GM12878 (cell line): ENCODE measurements at regions not wholly inside any gene's neighbourhood (a gene's known extent, or its start where the extent isn't known, plus 50 kb on each side); places are given as distances from the start of the nearest gene placed in this dataset.
"Not testable (repeated sequence)": the region's sequence is repeated elsewhere in the genome, so short reads cannot be mapped to it uniquely, and the experiment has no call there.

ENCODE experiments used
- ATAC-seq: fragments of 200-7000 bp; cut with Tn5 transposase; 3 replicates; pipeline ENCODE4 v1.9.1; 2020; ENCODE audit warnings: mild to moderate bottlenecking, moderate library complexity
- BruUV-seq: library from RNA; stranded (reverse); fragments of 400-500 nt; replicated peaks from 2 replicates; lab custom pipeline; 2021; lab: Mats Ljungman, UMichigan
- CTCF ChIA-PET: fragments of 300-600 bp; sonication (Branson Sonifier 250); formaldehyde crosslinking; extraction: SDS; loops from one replicate; lab custom pipeline; 2021; ENCODE audit warnings: inconsistent platforms; lab: Yijun Ruan, JAX
- POLR2A ChIA-PET: fragments of 350-600 bp; formaldehyde crosslinking; extraction: SDS; loops from one replicate; lab custom pipeline; 2021; ENCODE audit warnings: inconsistent platforms; lab: Charles Lee
- RAD21 ChIA-PET: fragments of 300-600 bp; sonication (Branson Sonifier 250); formaldehyde crosslinking; loops from one replicate; lab custom pipeline; 2023; ENCODE audit warnings: antibody characterized with exemption; ENCODE audit not compliant: unreplicated experiment; lab: Charles Lee
- SMC1A ChIA-PET: fragments of 300-600 bp; sonication (Branson Sonifier 250); formaldehyde crosslinking; loops from one replicate; lab custom pipeline; 2023; ENCODE audit not compliant: unreplicated experiment, uncharacterized antibody; lab: Charles Lee
- DNase-seq: peaks from one replicate; pipeline ENCODE4 v3.0.0-alpha.2; 2011; ENCODE audit warnings: low read depth, low spot score
- FAIRE-seq: peaks from 3 replicates; lab custom pipeline; 2011; peaks lifted over from hg19 to GRCh38; lab: Jason Lieb, UNC
- H2AFZ ChIP-seq: 2 replicates; pipeline ENCODE4 v1.6.0; 2011; ENCODE audit warnings: low read depth, low read length, control low read depth; ENCODE audit not compliant: control insufficient read depth
- H3K27ac ChIP-seq: 2 replicates; pipeline ENCODE4 v1.5.1; 2011; ENCODE audit warnings: control low read depth; ENCODE audit not compliant: control insufficient read depth, insufficient read depth
- H3K27me3 ChIP-seq, 2 experiments: replicated peaks in 1 of 2; 2 replicates each; pipeline versions ENCODE4 v1.6.0 to v1.6.1; 2011; ENCODE audit warnings: low read length in 1 of 2; ENCODE audit not compliant: control insufficient read depth in 2 of 2, insufficient read depth in 2 of 2
- H3K36me3 ChIP-seq, 2 experiments: 2 replicates each; pipeline ENCODE4 v1.5.1; 2011; ENCODE audit warnings: low read length in 1 of 2; ENCODE audit not compliant: control insufficient read depth in 2 of 2, insufficient read depth in 2 of 2
- H3K4me1 ChIP-seq: 2 replicates; pipeline ENCODE4 v1.6.1; 2011; ENCODE audit warnings: mild to moderate bottlenecking, low read length, moderate library complexity, mixed read lengths; ENCODE audit not compliant: control insufficient read depth, insufficient read depth
- H3K4me2 ChIP-seq: 2 replicates; pipeline ENCODE4 v1.6.0; 2011; ENCODE audit warnings: control low read depth; ENCODE audit not compliant: control insufficient read depth, insufficient read depth
- H3K4me3 ChIP-seq: fragments of 200-600 bp; sonication (generic); 2 replicates; pipeline ENCODE4 v1.5.1; 2016
- H3K79me2 ChIP-seq: 2 replicates; pipeline ENCODE4 v1.6.0; 2011; ENCODE audit warnings: low read length; ENCODE audit not compliant: control insufficient read depth, insufficient read depth
- H3K9ac ChIP-seq: 2 replicates; pipeline ENCODE4 v1.8.0; 2011; ENCODE audit warnings: low read length, control low read depth, mixed read lengths; ENCODE audit not compliant: control insufficient read depth, insufficient read depth
- H3K9me3 ChIP-seq: replicated peaks from 3 replicates; pipeline ENCODE4 v1.5.1; 2011; ENCODE audit warnings: mild to moderate bottlenecking, low read length; ENCODE audit not compliant: control insufficient read depth, insufficient read depth
- H4K20me1 ChIP-seq: 2 replicates; pipeline ENCODE4 v1.6.0; 2011; ENCODE audit not compliant: control insufficient read depth, insufficient read depth
- WGBS: methylation state at CpG from one replicate; pipeline ENCODE4 v1.1.6; 2016; ENCODE audit warnings: low lambda C conversion rate; ENCODE audit not compliant: insufficient replicate concordance, insufficient coverage; ENCODE audit errors: missing lambda C conversion rate; 5-methylcytosine and 5-hydroxymethylcytosine counted together
- in situ Hi-C: fragments of 300-500 bp; cut with MboI; formaldehyde crosslinking; loops from 9 replicates; pipeline ENCODE4 v1.14.3; 2018; ENCODE audit warnings: mixed read lengths
- intact Hi-C: fragments of 100-400 bp; cut with micrococcal nuclease; formaldehyde crosslinking; loops from one replicate; pipeline ENCODE4 v1.14.2; 2022; ENCODE audit not compliant: unreplicated experiment
- TF ChIP-seq, protein P1 (sequence below): IDR thresholded peaks from 2 replicates; pipeline ENCODE4 v1.6.1; 2012; ENCODE audit warnings: mild to moderate bottlenecking, low read depth, low read length

DNA sequence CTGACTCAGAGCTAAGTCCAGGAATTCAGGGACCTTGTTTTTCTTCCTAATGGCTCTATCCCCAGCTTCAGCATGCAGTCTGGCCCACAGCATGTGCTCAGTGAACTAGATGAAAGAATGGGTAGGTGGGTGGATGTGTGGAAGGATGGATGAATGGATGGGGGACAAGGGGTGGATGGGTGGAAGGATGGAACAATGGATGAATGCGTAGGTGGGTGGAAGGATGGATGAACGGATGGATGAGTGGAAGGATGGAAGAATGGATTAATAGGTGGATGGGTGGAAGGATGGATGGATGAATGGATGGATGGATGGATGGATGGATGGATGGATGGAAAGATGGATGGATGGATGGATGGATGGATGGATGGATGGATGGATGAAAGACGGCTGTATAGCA is 79.7 kb upstream of the SFSWAP start (continued):
- TF ChIP-seq, protein P1, sequence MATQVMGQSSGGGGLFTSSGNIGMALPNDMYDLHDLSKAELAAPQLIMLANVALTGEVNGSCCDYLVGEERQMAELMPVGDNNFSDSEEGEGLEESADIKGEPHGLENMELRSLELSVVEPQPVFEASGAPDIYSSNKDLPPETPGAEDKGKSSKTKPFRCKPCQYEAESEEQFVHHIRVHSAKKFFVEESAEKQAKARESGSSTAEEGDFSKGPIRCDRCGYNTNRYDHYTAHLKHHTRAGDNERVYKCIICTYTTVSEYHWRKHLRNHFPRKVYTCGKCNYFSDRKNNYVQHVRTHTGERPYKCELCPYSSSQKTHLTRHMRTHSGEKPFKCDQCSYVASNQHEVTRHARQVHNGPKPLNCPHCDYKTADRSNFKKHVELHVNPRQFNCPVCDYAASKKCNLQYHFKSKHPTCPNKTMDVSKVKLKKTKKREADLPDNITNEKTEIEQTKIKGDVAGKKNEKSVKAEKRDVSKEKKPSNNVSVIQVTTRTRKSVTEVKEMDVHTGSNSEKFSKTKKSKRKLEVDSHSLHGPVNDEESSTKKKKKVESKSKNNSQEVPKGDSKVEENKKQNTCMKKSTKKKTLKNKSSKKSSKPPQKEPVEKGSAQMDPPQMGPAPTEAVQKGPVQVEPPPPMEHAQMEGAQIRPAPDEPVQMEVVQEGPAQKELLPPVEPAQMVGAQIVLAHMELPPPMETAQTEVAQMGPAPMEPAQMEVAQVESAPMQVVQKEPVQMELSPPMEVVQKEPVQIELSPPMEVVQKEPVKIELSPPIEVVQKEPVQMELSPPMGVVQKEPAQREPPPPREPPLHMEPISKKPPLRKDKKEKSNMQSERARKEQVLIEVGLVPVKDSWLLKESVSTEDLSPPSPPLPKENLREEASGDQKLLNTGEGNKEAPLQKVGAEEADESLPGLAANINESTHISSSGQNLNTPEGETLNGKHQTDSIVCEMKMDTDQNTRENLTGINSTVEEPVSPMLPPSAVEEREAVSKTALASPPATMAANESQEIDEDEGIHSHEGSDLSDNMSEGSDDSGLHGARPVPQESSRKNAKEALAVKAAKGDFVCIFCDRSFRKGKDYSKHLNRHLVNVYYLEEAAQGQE, result no peak

DNA sequence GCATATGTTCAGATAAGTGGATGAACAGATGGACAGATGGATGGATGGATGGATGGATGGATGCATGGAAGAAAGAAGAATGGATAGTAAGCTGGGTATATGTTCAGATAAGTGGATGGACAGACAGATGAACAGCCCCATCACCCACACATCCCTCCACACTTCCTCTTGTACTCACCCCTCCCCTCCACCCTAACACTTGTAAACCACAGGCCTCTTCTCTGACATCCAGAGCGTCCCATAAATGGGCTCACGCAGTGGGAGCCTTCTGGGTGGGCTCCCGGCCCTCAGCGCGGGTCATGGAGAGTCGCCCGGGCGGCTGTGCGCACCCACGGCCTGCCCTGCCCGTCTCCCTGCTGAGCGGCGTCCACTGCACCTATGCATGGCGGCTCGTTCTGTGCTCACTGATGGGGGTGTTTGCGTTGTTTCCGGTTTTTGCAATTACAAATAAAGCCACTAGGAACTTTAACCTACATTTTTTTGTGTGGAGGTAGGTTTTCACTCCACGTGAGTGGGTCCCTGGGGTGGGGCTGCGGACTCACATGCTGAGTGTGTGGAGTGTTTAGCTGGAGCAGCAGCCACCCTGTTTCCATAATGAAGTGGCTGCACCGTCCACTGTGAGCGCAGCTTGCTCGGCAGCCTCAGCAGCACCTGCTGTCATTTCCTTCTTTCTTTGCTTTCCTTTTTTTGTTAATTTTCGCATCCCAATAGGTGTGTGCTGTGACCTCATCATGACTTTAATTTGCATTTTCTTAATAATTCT is 78.8 kb upstream of the SFSWAP start:
- H3K79me2 ChIP-seq, H3K4me2 ChIP-seq, H3K27me3 ChIP-seq, in situ Hi-C loops, H3K9me3 ChIP-seq, ATAC-seq, RAD21 ChIA-PET, H3K4me1 ChIP-seq, POLR2A ChIA-PET, H3K36me3 ChIP-seq, DNase-seq, H4K20me1 ChIP-seq, H3K4me3 ChIP-seq, BruUV-seq, FAIRE-seq, intact Hi-C loops, H2AFZ ChIP-seq, H3K27ac ChIP-seq, CTCF ChIA-PET, SMC1A ChIA-PET, H3K9ac ChIP-seq: not testable (repeated sequence)
- WGBS, result 69% methylated on average over 23 of the region's 23 CpGs

DNA sequence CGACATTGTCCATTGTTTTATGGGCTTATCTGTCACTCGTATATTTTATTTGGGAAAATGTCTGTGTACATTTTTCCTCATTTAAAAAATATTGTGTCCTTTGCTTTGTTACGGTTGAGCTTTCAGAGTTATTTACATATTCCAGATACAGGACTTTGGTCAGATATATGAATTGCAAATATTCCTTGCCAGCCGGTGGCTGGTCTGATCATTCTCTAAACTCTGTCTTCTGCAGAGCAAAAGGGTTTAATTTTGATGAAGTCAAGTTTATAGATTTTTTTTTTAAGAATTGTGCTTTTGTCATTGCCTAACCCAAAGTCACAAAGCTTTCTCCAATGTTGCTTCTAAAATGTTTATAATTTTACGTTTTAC is 78.3 kb upstream of the SFSWAP start:
- 29% methylated on average over 5 of the region's 5 CpGs for WGBS
- ATAC-seq, H4K20me1 ChIP-seq, H3K27ac ChIP-seq, RAD21 ChIA-PET, BruUV-seq, H3K9ac ChIP-seq, intact Hi-C loops, H3K4me1 ChIP-seq, H2AFZ ChIP-seq, SMC1A ChIA-PET, in situ Hi-C loops, DNase-seq, CTCF ChIA-PET, FAIRE-seq, H3K27me3 ChIP-seq, H3K36me3 ChIP-seq, H3K9me3 ChIP-seq, H3K4me2 ChIP-seq, H3K79me2 ChIP-seq, POLR2A ChIA-PET, H3K4me3 ChIP-seq: not testable (repeated sequence)

DNA sequence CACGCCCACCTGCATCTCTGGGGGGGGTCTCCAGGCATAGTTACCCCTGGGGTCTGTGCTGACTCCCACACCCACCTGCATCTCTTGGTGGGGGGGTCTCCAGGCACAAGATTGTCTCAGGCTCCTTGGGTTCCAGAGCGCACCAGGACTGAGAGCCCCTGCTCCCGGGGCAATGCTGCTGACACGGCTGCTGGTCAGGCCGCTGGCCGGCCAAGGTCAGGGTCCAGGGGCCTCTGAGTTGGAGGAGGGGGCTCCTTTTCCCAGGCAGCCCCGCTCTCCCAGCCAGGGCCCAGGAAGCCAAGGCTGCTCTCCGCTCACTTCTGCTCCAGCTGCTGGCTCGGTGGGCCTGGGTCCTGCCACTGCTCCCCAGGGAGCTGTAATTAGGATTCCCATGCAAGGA is 77.3 kb upstream of the SFSWAP start:
- DNase-seq, BruUV-seq, H3K4me3 ChIP-seq, H2AFZ ChIP-seq, H3K4me1 ChIP-seq, H3K27me3 ChIP-seq, H3K9me3 ChIP-seq, H4K20me1 ChIP-seq, intact Hi-C loops, H3K79me2 ChIP-seq, POLR2A ChIA-PET, H3K27ac ChIP-seq, H3K4me2 ChIP-seq, in situ Hi-C loops, RAD21 ChIA-PET, SMC1A ChIA-PET, H3K36me3 ChIP-seq, CTCF ChIA-PET, FAIRE-seq, ATAC-seq, H3K9ac ChIP-seq: not testable (repeated sequence)
- WGBS, result 63% methylated on average over 6 of the region's 9 CpGs
